A673 (cell line): ENCODE measurements at regions not wholly inside any gene's neighbourhood (a gene's known extent, or its start where the extent isn't known, plus 50 kb on each side); places are given as distances from the start of the nearest gene placed in this dataset.

Source experiments
- BruUV-seq: library from RNA; stranded (reverse); fragments of 400-500 nt; replicated peaks from 2 replicates; lab custom pipeline; 2021; lab: Mats Ljungman, UMichigan
- CTCF ChIA-PET: fragments of 300-600 bp; sonication (Branson Sonifier 250); formaldehyde crosslinking; loops from one replicate; lab custom pipeline; 2022; ENCODE audit warnings: antibody characterized with exemption; lab: Charles Lee
- POLR2A ChIA-PET: fragments of 300-600 bp; sonication (Branson Sonifier 250); formaldehyde crosslinking; loops from one replicate; lab custom pipeline; 2022; ENCODE audit warnings: antibody characterized with exemption; ENCODE audit not compliant: low non-redundant PET; lab: Charles Lee
- DNase-seq: peaks from one replicate; pipeline ENCODE4 v3.0.0-alpha.2; 2015; ENCODE audit warnings: low spot score
- H3K27ac ChIP-seq: fragments of 200-600 bp; sonication (generic); 2 replicates; pipeline ENCODE4 v1.5.1; 2016; ENCODE audit warnings: mixed run types, low read depth, mild to moderate bottlenecking, mixed read lengths, antibody characterized with exemption, low read length; ENCODE audit not compliant: poor library complexity, severe bottlenecking
- H3K27me3 ChIP-seq: fragments of 200-600 bp; sonication (generic); replicated peaks from 2 replicates; pipeline ENCODE4 v1.6.1; 2017; ENCODE audit warnings: mixed run types, low read depth, mild to moderate bottlenecking, mixed read lengths, antibody characterized with exemption, low read length; ENCODE audit not compliant: insufficient read depth, poor library complexity
- H3K36me3 ChIP-seq: fragments of 200-600 bp; sonication (generic); 2 replicates; pipeline ENCODE4 v1.6.1; 2016; ENCODE audit warnings: mixed run types, mild to moderate bottlenecking, mixed read lengths, antibody characterized with exemption, low read length; ENCODE audit not compliant: insufficient read depth, poor library complexity, severe bottlenecking
- H3K4me1 ChIP-seq: fragments of 200-600 bp; sonication (generic); 2 replicates; pipeline ENCODE4 v1.6.1; 2017; ENCODE audit warnings: mixed run types, mild to moderate bottlenecking, mixed read lengths, antibody characterized with exemption, low read length; ENCODE audit not compliant: insufficient read depth, poor library complexity, severe bottlenecking
- H3K4me3 ChIP-seq: fragments of 200-600 bp; sonication (generic); 2 replicates; pipeline ENCODE4 v1.5.1; 2016; ENCODE audit warnings: low read depth, mixed run types, mild to moderate bottlenecking, mixed read lengths, low read length; ENCODE audit not compliant: poor library complexity, severe bottlenecking
- H3K9me3 ChIP-seq: fragments of 200-600 bp; sonication (generic); 2 replicates; pipeline ENCODE4 v1.6.1; 2016; ENCODE audit warnings: mixed run types, low read depth, mild to moderate bottlenecking, mixed read lengths, antibody characterized with exemption, low read length; ENCODE audit not compliant: poor library complexity, severe bottlenecking
- EZH2 ChIP-seq: fragments of 200-600 bp; sonication (generic); IDR thresholded peaks from 2 replicates; pipeline ENCODE4 v1.6.1; 2017; ENCODE audit warnings: borderline replicate concordance, low read depth, mild to moderate bottlenecking, mixed read lengths, antibody characterized with exemption, low read length; ENCODE audit not compliant: poor library complexity, severe bottlenecking
- intact Hi-C: fragments of 100-400 bp; cut with micrococcal nuclease; formaldehyde crosslinking; loops from one replicate; pipeline ENCODE4 v1.10.0; 2022; ENCODE audit not compliant: unreplicated experiment
- TF ChIP-seq, protein P1 (sequence below): fragments of 300-800, 200-600 bp; sonication (generic); conservative IDR thresholded peaks from 2 replicates; pipeline ENCODE4 v1.5.1; 2017; ENCODE audit warnings: low read depth, mild to moderate bottlenecking, antibody characterized with exemption, low read length, moderate library complexity, mixed read lengths

GRCh38 chr7:55299273-55299967 lies 65.7 kb upstream of the LANCL2 start:
- ChIA-PET CTCF (no interaction called here), POLR2A (no interaction called here)
- no peak for TF ChIP-seq EZH2
- no peaks in the 10 kb centered on the region for H3K36me3 ChIP-seq
- H3K9me3 ChIP-seq, result no peaks in the 10 kb centered on the region
- no TSS peak for BruUV-seq
- H3K27me3 ChIP-seq, result no peaks in the 10 kb centered on the region
- H3K4me1 ChIP-seq, result no peaks in the 10 kb centered on the region
- no peak overlapping the region for H3K4me3 ChIP-seq
- no peak for DNase-seq
- intact Hi-C loops, result no loop called here
- H3K27ac ChIP-seq, result no peak overlapping the region

GRCh38 chr7:55303220-55303619 lies 61.9 kb upstream of the LANCL2 start:
- Histone ChIP-seq H3K9me3 (no peaks in the 10 kb centered on the region), H3K4me3 (no peak overlapping the region), H3K36me3 (no peaks in the 10 kb centered on the region), H3K27ac (no peak overlapping the region), H3K27me3 (no peaks in the 10 kb centered on the region), H3K4me1 (no peaks in the 10 kb centered on the region)
- POLR2A ChIA-PET, result no interaction called here
- no peak for DNase-seq
- intact Hi-C loops, result no loop called here
- no TSS peak for BruUV-seq
- no peak for TF ChIP-seq EZH2
- TF ChIP-seq, protein P1, sequence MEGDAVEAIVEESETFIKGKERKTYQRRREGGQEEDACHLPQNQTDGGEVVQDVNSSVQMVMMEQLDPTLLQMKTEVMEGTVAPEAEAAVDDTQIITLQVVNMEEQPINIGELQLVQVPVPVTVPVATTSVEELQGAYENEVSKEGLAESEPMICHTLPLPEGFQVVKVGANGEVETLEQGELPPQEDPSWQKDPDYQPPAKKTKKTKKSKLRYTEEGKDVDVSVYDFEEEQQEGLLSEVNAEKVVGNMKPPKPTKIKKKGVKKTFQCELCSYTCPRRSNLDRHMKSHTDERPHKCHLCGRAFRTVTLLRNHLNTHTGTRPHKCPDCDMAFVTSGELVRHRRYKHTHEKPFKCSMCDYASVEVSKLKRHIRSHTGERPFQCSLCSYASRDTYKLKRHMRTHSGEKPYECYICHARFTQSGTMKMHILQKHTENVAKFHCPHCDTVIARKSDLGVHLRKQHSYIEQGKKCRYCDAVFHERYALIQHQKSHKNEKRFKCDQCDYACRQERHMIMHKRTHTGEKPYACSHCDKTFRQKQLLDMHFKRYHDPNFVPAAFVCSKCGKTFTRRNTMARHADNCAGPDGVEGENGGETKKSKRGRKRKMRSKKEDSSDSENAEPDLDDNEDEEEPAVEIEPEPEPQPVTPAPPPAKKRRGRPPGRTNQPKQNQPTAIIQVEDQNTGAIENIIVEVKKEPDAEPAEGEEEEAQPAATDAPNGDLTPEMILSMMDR, result no peak
- CTCF ChIA-PET, result no interaction called here

DNA sequence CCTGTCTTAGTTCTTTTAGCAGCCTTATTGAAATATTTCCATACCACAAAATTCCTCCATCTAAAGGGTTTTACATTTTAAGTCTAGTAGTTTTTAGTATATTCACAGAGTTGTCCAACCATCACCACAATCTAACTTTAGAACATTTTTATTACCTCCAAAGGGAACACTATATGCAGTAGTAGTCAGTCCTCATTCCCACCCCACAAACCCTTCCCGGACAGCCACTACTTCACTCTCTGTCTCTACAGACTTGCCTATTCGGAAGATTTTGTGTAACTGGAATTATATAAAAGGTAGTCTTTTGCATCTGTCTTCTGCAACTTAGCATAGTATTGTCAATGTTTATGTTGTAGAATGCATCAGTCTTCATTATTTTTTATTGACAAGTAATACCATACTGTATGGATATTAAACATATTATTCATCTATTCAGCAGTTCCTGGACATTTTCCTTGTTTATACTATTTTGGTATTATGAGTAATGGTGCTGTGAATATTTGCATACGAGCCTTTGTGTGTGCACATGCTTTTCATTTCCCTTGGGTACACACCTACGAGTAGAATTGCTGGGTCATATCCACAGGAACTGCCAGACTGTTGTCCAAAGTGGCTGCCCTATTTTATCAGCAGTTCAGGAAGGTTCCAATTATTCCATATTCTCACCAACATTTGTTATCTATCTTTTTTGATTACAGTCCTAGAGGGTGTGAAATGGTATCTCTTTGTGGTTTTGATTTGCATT lies 60.9 kb upstream of the LANCL2 start:
- POLR2A ChIA-PET, result no interaction called here
- no peaks in the 10 kb centered on the region for H3K27me3 ChIP-seq
- H3K4me1 ChIP-seq, result no peaks in the 10 kb centered on the region
- intact Hi-C loops, result no loop called here
- BruUV-seq, result no TSS peak
- CTCF ChIA-PET, result no interaction called here
- no peaks in the 10 kb centered on the region for H3K36me3 ChIP-seq
- TF ChIP-seq EZH2, result no peak
- TF ChIP-seq, protein P1, result no peak
- no peak for DNase-seq
- H3K4me3 ChIP-seq, result no peak overlapping the region
- H3K9me3 ChIP-seq, result no peaks in the 10 kb centered on the region
- no peak overlapping the region for H3K27ac ChIP-seq

GRCh38 chr7:55305135-55305534 lies 60.0 kb upstream of the LANCL2 start:
- no TSS peak for BruUV-seq
- Histone ChIP-seq H3K36me3 (no peaks in the 10 kb centered on the region), H3K4me3 (no peak overlapping the region), H3K9me3 (no peaks in the 10 kb centered on the region), H3K27me3 (no peaks in the 10 kb centered on the region), H3K27ac (no peak overlapping the region), H3K4me1 (no peaks in the 10 kb centered on the region)
- CTCF ChIA-PET, result no interaction called here
- no peak for DNase-seq
- POLR2A ChIA-PET, result no interaction called here
- TF ChIP-seq, protein P1, result no peak
- intact Hi-C loops, result no loop called here
